ENCODE measurements at regions not wholly inside any gene's neighbourhood (a gene's known extent, or its start where the extent isn't known, plus 50 kb on each side); places are given as distances from the start of the nearest gene placed in this dataset.
A peak's percentile ranks its signal among the peaks of the same experiment; 100 is the strongest.

DNA sequence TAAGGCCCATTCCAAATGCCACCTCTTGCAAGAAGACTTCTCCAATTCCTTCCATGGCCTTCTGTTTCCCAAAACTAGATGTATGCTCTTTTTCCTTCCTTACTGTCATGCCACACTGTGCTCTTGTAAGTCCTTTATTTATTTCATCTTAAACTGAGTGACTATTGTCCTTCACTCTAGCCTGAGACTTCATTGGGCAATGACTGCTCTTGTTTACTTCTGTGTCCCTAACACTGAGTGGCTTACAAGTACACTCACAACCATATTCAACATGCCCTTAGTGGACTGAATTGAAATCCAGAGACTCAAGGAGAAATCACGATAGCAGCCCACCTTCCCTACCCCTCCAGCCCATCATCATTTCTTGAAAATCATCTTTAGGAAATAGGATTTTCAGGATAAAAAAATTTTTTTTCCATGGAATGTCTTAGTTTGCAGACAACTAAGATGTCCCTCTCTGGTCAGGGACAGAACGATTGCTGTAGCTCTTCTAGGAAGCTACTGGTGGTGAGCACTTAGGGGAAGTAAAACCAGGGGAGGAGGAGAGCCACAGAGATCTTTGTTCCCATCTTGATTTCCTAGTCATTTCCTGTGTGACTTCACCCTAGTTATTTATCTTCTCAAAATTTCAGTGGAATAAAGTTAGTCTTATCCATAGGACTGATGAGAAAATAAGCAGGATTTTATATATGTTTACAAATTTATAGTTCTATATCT is 80.7 kb downstream of the CYRIA start:
- Mint-ChIP-seq H3K4me3 (no peak overlapping the region), H3K27ac (peak overlapping the region; percentile 17 to 26), H3K9me3 (no peaks in the 10 kb centered on the region), H3K27me3 (no peaks in the 10 kb centered on the region), H3K4me1 (ENCODE audit: low read depth in 2 of 2) (peaks cover 18 to 23% of the 10 kb centered on the region in 2 donors), H3K36me3 (no peaks in the 10 kb centered on the region)
- DNase-seq (ENCODE audit: low spot score) (no peak), ATAC-seq (no peak)

- DNase-seq (ENCODE audit: low spot score): no peak
- H3K9me3 Mint-ChIP-seq: no peaks in the 10 kb centered on the region
- H3K27ac Mint-ChIP-seq: peak overlapping the region in 1 of 2 donors; percentile 26
- no peak overlapping the region for H3K4me3 Mint-ChIP-seq
- H3K27me3 Mint-ChIP-seq: no peaks in the 10 kb centered on the region
- H3K36me3 Mint-ChIP-seq: no peaks in the 10 kb centered on the region
- ATAC-seq: no peak
- H3K4me1 Mint-ChIP-seq (ENCODE audit: low read depth in 2 of 2): peaks cover 23% of the 10 kb centered on the region in 2 donors
Observed at GRCh38 chr2:16584084-16584483, 81.5 kb downstream of the CYRIA start.

DNA sequence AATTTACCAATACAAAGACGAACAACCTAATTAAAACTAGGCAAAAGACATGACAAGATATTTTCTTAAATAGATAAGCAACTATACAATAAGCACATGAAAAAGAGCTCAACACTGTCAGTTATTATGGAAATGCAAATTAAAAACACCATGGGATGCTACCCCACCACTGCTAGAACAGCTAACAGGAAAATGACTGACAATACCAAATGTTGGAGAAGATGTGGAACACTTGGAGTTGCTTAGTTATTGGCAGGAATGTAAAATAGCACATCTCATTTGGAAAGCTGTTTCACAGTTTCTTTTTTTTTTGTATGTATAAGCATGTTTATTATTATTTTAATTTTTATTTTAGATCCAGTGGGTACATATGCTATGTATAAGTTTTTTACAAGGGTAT is 84.4 kb downstream of the CYRIA start:
- no peaks in the 10 kb centered on the region for H3K27me3 Mint-ChIP-seq
- ATAC-seq: no peak
- no peak overlapping the region for H3K27ac Mint-ChIP-seq
- H3K4me1 Mint-ChIP-seq (ENCODE audit: low read depth in 2 of 2): peaks cover 25 to 37% of the 10 kb centered on the region in 2 donors
- no peak overlapping the region for H3K4me3 Mint-ChIP-seq
- H3K36me3 Mint-ChIP-seq: no peaks in the 10 kb centered on the region
- no peak for DNase-seq (ENCODE audit: low spot score)
- no peaks in the 10 kb centered on the region for H3K9me3 Mint-ChIP-seq

DNA sequence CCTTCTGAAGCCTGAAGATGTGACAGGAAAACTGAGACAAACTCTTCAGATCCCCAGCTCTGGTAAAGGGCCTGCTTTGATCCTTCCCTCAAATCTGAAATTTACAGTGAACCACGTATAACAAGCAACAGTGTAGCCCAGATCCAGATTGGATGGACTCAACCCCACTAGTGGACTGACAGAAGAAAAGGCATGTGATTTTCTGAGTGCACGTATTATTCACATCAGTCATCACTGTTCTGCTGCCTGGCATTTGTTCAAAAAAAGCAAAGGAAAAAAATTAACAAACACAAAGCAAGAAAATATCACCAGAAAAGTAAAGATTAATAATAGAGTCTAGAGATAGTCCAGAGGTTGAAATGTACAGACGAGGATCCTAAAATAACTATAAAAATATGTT is 87.6 kb downstream of the CYRIA start:
- peaks cover 6% of the 10 kb centered on the region for H3K36me3 Mint-ChIP-seq
- no peak for DNase-seq (ENCODE audit: low spot score)
- H3K27me3 Mint-ChIP-seq: no peaks in the 10 kb centered on the region
- no peak for ATAC-seq
- no peak overlapping the region for H3K27ac Mint-ChIP-seq
- H3K4me1 Mint-ChIP-seq (ENCODE audit: low read depth in 2 of 2): peaks cover 16 to 19% of the 10 kb centered on the region in 2 donors
- H3K4me3 Mint-ChIP-seq: no peak overlapping the region
- no peaks in the 10 kb centered on the region for H3K9me3 Mint-ChIP-seq

- H3K4me1 Mint-ChIP-seq (ENCODE audit: low read depth in 2 of 2): peaks cover 5 to 30% of the 10 kb centered on the region in 2 donors
Observed at GRCh38 chr2:16570516-16570915, 95.1 kb downstream of the CYRIA start.

GRCh38 chr2:16568998-16569784 is 96.4 kb downstream of the CYRIA start:
- peaks cover 5 to 32% of the 10 kb centered on the region in 2 donors for H3K4me1 Mint-ChIP-seq (ENCODE audit: low read depth in 2 of 2)
- no peaks in the 10 kb centered on the region for H3K9me3 Mint-ChIP-seq
- ATAC-seq (no peak), DNase-seq (ENCODE audit: low spot score) (no peak)
- H3K27ac Mint-ChIP-seq: no peak overlapping the region
- H3K36me3 Mint-ChIP-seq: no peaks in the 10 kb centered on the region
- H3K27me3 Mint-ChIP-seq: no peaks in the 10 kb centered on the region
- no peak overlapping the region for H3K4me3 Mint-ChIP-seq

More at GRCh38 chr2:16570516-16570915, 95.1 kb downstream of the CYRIA start:
- DNase-seq (ENCODE audit: low spot score) (no peak), ATAC-seq (no peak)
- H3K27ac Mint-ChIP-seq: peak overlapping the region in 1 of 2 donors; percentile 23
- no peak overlapping the region for H3K4me3 Mint-ChIP-seq
- H3K36me3 Mint-ChIP-seq: no peaks in the 10 kb centered on the region
- H3K27me3 Mint-ChIP-seq: no peaks in the 10 kb centered on the region
- no peaks in the 10 kb centered on the region for H3K9me3 Mint-ChIP-seq

- Mint-ChIP-seq H3K36me3 (no peaks in the 10 kb centered on the region), H3K4me1 (ENCODE audit: low read depth in 2 of 2) (peaks cover 0 to 23% of the 10 kb centered on the region in 2 donors), H3K9me3 (no peaks in the 10 kb centered on the region), H3K4me3 (no peak overlapping the region), H3K27ac (no peak overlapping the region), H3K27me3 (no peaks in the 10 kb centered on the region)
- no peak for DNase-seq (ENCODE audit: low spot score)
- no peak for ATAC-seq
Observed at GRCh38 chr2:16566701-16567100, 98.9 kb downstream of the CYRIA start.

DNA sequence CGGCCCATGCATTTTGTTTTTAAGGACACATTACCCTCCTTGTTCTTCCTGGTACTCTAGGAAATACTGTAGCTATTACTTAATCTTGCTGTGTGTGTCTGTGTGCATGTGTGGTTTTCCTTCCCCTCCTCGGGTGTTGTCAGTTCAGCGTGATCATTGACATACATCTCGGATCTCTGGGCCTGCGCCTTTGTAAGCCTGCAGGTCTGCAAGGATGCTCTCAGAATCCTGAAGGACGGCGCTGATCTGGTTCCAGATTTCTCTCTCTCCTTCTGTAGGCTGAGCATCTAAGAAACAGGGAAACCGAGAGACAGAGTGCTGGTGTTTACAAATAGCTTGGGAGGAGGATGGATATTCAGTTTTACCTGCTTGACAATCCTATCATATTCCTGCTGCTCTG is 100.2 kb downstream of the CYRIA start:
- Mint-ChIP-seq H3K27me3 (no peaks in the 10 kb centered on the region), H3K4me3 (no peak overlapping the region), H3K36me3 (no peaks in the 10 kb centered on the region), H3K9me3 (no peaks in the 10 kb centered on the region), H3K4me1 (ENCODE audit: low read depth in 2 of 2) (peaks cover 0 to 18% of the 10 kb centered on the region in 2 donors), H3K27ac (no peak overlapping the region)
- no peak for DNase-seq (ENCODE audit: low spot score)
- ATAC-seq: no peak

- Mint-ChIP-seq H3K27me3 (no peaks in the 10 kb centered on the region), H3K36me3 (no peaks in the 10 kb centered on the region), H3K27ac (no peak overlapping the region), H3K9me3 (no peaks in the 10 kb centered on the region), H3K4me1 (ENCODE audit: low read depth in 2 of 2) (peaks cover 0 to 4% of the 10 kb centered on the region in 2 donors), H3K4me3 (no peak overlapping the region)
- DNase-seq (ENCODE audit: low spot score) (no peak), ATAC-seq (no peak)
Observed at GRCh38 chr2:16561676-16562075, 104.0 kb downstream of the CYRIA start.

- ATAC-seq (no peak), DNase-seq (ENCODE audit: low spot score) (no peak)
- Mint-ChIP-seq H3K27ac (no peak overlapping the region), H3K9me3 (no peaks in the 10 kb centered on the region), H3K27me3 (no peaks in the 10 kb centered on the region), H3K36me3 (no peaks in the 10 kb centered on the region), H3K4me1 (ENCODE audit: low read depth in 2 of 2) (peaks cover 0 to 4% of the 10 kb centered on the region in 2 donors), H3K4me3 (no peak overlapping the region)
Observed at GRCh38 chr2:16561251-16561650, 104.4 kb downstream of the CYRIA start.

DNA sequence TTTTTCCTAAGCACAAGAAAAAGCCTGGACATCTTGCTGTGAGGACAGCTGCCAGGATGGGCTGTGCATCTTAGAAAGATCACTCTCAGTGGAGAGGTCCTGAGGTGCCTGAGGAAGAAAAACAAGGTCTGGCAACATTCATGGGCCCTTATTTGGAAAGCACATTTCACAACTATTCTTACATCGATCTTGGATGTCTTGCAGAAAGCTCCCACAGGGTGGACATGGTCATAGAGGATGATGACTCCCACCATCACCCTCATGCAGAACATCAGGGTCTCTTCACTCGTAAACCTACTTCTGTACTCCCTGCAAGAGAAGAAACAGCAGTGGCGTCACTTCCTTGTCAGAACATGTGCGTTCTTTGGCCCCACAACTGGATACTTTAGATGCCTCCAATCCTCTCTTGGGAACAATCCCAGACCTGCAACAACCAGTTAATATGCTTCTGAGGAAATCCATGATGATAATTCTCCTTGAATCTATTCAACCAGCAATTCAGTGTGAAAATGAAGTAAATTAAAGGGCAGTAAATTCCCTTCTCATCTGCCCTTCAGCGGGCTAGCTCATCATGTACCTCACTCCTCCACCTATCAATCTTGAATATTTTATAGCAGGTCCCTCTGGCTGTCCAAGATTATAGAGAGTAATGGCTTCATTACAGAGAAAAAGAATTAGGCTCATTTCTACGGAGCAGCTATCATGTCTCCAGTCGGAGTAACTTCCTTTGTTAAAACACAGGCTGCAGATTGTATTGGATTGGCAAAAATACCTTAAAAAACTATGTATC is 106.2 kb downstream of the CYRIA start:
- Mint-ChIP-seq H3K27ac (no peak overlapping the region), H3K4me1 (ENCODE audit: low read depth in 2 of 2) (no peaks in the 10 kb centered on the region), H3K27me3 (no peaks in the 10 kb centered on the region), H3K36me3 (no peaks in the 10 kb centered on the region), H3K4me3 (no peak overlapping the region), H3K9me3 (no peaks in the 10 kb centered on the region)
- ATAC-seq: no peak
- no peak for DNase-seq (ENCODE audit: low spot score)

- no peaks in the 10 kb centered on the region for H3K36me3 Mint-ChIP-seq
- ATAC-seq (no peak), DNase-seq (ENCODE audit: low spot score) (no peak)
- H3K9me3 Mint-ChIP-seq: no peaks in the 10 kb centered on the region
- H3K27me3 Mint-ChIP-seq: no peaks in the 10 kb centered on the region
- H3K27ac Mint-ChIP-seq: no peak overlapping the region
- H3K4me3 Mint-ChIP-seq: no peak overlapping the region
- no peaks in the 10 kb centered on the region for H3K4me1 Mint-ChIP-seq (ENCODE audit: low read depth in 2 of 2)
Observed at GRCh38 chr2:16554060-16554583, 111.5 kb downstream of the CYRIA start.

DNA sequence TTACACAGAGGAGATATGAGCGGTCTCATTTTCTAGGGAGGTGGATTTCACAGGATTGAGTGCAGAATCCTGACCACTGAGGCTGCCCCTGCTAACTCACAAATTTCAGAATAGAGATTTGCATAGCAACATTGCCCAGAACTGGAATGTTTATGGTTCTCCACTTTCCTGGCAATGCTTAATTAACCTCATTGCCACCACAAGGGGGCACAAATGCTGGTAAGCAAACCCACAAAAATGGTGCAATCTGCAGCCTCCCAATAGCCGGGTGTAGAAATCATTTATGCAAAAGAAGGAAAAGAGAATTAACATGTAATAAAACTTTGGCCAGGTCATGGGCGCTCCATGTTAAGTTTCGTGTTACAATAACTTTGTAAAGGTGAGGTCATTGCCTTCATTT is 112.4 kb downstream of the CYRIA start:
- Mint-ChIP-seq H3K9me3 (no peaks in the 10 kb centered on the region), H3K36me3 (no peaks in the 10 kb centered on the region), H3K4me1 (ENCODE audit: low read depth in 2 of 2) (no peaks in the 10 kb centered on the region), H3K4me3 (no peak overlapping the region), H3K27me3 (no peaks in the 10 kb centered on the region), H3K27ac (no peak overlapping the region)
- DNase-seq (ENCODE audit: low spot score) (no peak), ATAC-seq (no peak)

DNA sequence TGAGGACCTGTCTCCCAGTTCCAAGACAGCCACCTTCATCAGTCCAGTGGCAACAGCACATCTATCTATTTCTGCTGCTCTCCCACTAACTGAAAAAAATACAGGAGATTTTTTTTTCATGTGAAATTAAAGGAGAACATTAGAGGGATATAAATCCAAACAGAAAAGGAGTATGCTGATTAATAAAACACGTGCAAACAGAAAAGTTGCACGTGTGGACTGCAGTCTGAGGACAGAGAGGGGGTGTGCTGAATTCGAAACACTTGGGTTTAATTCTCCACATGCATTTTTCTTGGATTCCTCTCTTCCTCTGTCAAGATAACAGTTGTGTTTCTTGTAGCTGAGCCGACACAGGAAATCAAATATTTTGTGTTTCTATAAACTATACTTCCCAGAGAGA is 113.4 kb downstream of the CYRIA start:
- H3K4me3 Mint-ChIP-seq: no peak overlapping the region
- no peak for DNase-seq (ENCODE audit: low spot score)
- H3K4me1 Mint-ChIP-seq (ENCODE audit: low read depth in 2 of 2): no peaks in the 10 kb centered on the region
- no peaks in the 10 kb centered on the region for H3K9me3 Mint-ChIP-seq
- H3K27ac Mint-ChIP-seq: no peak overlapping the region
- no peak for ATAC-seq
- H3K36me3 Mint-ChIP-seq: no peaks in the 10 kb centered on the region
- H3K27me3 Mint-ChIP-seq: no peaks in the 10 kb centered on the region
